Duodenal mucosa (tissue), 2 donors: ENCODE measurements at regions not wholly inside any gene's neighbourhood (a gene's known extent, or its start where the extent isn't known, plus 50 kb on each side); places are given as distances from the start of the nearest gene placed in this dataset.

Experiments
- H3K27ac ChIP-seq: one replicate; pipeline ENCODE4 v1.7.0; 2013; ENCODE audit warnings: low read depth, low read length
- H3K27me3 ChIP-seq, 2 donors: one replicate each; pipeline ENCODE4 v1.7.0; 2013; ENCODE audit warnings: low read length in 2 of 2, control low read depth in 1 of 2; ENCODE audit not compliant: insufficient read depth in 2 of 2, control insufficient read depth in 1 of 2
- H3K36me3 ChIP-seq, 2 donors: one replicate each; pipeline ENCODE4 v1.7.0; 2013; ENCODE audit warnings: low read length in 2 of 2, control low read depth in 1 of 2; ENCODE audit not compliant: insufficient read depth in 2 of 2, control insufficient read depth in 1 of 2
- H3K4me1 ChIP-seq, 2 donors: one replicate each; pipeline ENCODE4 v1.7.0; 2013; ENCODE audit warnings: low read length in 2 of 2, control low read depth in 1 of 2; ENCODE audit not compliant: insufficient read depth in 2 of 2, control insufficient read depth in 1 of 2
- H3K4me3 ChIP-seq, 2 donors: one replicate each; pipeline ENCODE4 v1.7.0; 2013; ENCODE audit warnings: low read length in 2 of 2, low read depth in 1 of 2
- H3K9ac ChIP-seq, 2 donors: one replicate each; pipeline ENCODE4 v1.7.0; 2013; ENCODE audit warnings: low read length in 2 of 2, low read depth in 1 of 2
- H3K9me3 ChIP-seq, 2 donors: one replicate each; pipeline ENCODE4 v1.7.0; 2013; ENCODE audit warnings: low read length in 2 of 2, control low read depth in 1 of 2; ENCODE audit not compliant: control insufficient read depth in 1 of 2

DNA sequence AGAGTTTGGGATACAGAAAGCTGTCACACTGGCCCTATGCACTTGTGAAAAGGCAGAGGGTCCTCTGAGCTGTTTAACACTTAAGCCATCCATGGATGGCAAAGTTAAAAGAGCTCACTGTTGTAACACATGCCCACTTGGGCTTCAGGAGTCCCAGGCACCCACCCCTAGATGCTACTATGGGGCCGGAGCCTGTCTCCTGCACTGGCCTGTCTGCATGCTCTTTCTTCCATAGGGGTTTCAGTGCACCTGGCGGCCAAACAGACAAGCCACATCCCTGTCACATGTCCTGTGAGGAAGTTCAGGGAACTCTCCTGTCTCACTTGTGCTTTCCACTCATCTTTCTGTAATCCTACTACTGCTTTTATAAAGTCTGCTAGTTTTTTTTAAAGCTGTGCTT lies 2586.0 kb downstream of the PCDH7 start:
- Histone ChIP-seq H3K9ac (no peak overlapping the region), H3K4me1 (no peaks in the 10 kb centered on the region), H3K27ac (no peak overlapping the region), H3K27me3 (no peaks in the 10 kb centered on the region), H3K36me3 (no peaks in the 10 kb centered on the region), H3K4me3 (no peak overlapping the region), H3K9me3 (peaks cover 3 to 4% of the 10 kb centered on the region in 2 donors)

DNA sequence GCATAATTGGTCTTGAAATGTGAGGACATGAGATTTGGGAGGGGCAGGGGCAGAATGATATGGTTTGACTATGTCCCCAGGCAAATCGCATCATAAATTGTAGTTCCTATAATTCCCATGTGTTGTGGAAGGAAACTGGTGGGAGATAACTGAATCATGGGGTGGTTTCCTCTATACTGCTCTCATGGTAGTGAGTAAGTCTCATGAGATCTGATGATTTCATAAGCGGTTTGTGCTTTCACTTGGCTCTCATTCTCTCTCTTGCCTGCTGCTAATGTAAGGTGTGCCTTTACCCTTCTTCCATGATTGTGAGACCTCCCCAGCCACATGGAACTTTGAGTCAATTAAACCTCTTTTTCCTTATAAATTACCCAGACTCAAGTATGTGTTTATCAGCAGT lies 2595.9 kb downstream of the PCDH7 start:
- no peaks in the 10 kb centered on the region for H3K4me1 ChIP-seq
- H3K27ac ChIP-seq: no peak overlapping the region
- H3K9me3 ChIP-seq: peaks cover 9 to 11% of the 10 kb centered on the region in 2 donors
- no peak overlapping the region for H3K9ac ChIP-seq
- no peaks in the 10 kb centered on the region for H3K27me3 ChIP-seq
- H3K36me3 ChIP-seq: no peaks in the 10 kb centered on the region
- H3K4me3 ChIP-seq: no peak overlapping the region

DNA sequence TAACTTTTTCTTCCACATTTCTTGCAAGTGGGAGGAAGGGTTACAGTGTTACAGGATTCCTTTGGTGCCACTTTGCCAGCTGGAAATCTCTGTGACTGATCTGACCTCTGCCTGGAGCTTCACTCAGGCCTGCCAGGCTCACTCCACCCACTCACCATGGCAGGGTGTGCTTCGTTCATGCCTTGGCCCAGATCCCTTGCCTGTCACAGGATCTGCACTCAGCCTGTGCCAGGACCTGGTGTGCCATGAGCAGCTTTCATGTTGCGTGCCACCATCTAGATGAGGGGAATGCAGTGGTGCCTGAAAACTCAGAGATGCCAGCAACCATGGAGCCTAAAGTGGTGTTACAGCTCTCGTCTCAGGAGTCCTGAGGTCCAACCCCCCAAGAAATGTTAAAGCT lies 2596.4 kb downstream of the PCDH7 start:
- Histone ChIP-seq H3K4me3 (no peak overlapping the region), H3K9ac (no peak overlapping the region), H3K4me1 (no peaks in the 10 kb centered on the region), H3K36me3 (no peaks in the 10 kb centered on the region), H3K9me3 (peaks cover 9 to 11% of the 10 kb centered on the region in 2 donors), H3K27ac (no peak overlapping the region), H3K27me3 (no peaks in the 10 kb centered on the region)

DNA sequence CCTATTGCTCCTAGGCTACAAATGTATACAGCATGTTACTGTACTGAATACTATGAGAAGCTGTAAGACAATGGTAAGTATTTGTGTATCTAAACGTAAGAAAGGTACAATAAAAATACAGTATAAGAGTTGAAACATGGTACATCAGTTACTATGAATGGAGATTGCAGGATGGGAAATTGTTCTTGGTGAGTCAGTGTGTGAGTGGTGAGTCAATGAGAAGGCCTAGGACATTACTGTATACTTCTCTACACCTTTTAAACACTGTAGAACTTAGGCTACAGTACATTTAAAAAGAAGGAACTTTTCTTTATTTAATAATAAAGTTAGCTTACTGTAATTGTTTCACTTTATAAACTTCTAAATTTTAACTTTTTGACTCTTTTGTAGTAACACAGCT lies 2603.2 kb downstream of the PCDH7 start:
- Histone ChIP-seq H3K36me3 (no peaks in the 10 kb centered on the region), H3K4me1 (no peaks in the 10 kb centered on the region), H3K9me3 (peaks cover 0 to 4% of the 10 kb centered on the region in 2 donors), H3K27ac (no peak overlapping the region), H3K4me3 (no peak overlapping the region), H3K9ac (no peak overlapping the region), H3K27me3 (no peaks in the 10 kb centered on the region)

DNA sequence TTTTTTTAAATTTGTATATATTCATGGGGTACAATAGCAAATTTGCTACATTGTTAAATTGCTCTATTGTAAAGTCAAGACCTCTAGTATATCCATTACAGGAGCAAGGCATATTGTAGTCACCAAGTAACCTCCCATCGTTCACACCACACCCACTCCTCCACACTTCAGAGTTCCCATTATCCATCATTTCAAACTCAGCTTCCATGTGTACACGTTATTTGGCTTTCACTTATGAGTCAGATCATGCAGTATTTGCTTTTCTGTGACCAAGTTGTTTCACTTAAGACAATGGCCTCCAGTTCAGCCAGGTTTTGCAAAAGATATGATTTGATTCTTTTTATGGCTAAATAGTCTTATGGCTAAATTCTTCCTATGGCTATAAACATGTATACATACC lies 2614.2 kb downstream of the PCDH7 start:
- Histone ChIP-seq H3K27ac (no peak overlapping the region), H3K36me3 (no peaks in the 10 kb centered on the region), H3K4me3 (no peak overlapping the region), H3K9ac (no peak overlapping the region), H3K4me1 (no peaks in the 10 kb centered on the region), H3K9me3 (peaks cover 16 to 30% of the 10 kb centered on the region in 2 donors), H3K27me3 (no peaks in the 10 kb centered on the region)

DNA sequence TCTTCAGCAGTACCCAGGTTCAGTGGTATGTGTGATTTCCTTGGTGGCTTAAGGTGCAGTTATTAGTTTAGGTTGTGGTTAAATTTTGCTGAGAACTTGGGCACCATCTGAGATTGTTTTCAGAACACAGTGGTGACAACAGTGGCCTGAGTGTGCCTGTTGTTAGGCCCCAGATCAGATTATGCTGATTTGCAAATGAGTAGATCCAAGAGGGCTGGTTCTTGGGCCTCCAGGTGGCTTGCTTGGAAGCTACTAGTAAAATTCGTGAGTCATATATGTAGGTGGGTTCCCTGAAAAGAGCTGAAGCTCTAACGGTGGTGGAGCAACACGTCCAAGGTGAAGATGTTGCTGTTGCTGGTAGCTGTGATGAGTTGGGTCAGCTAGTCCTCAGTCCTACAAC lies 2619.6 kb downstream of the PCDH7 start:
- Histone ChIP-seq H3K9ac (no peak overlapping the region), H3K27me3 (no peaks in the 10 kb centered on the region), H3K9me3 (peaks cover 7 to 24% of the 10 kb centered on the region in 2 donors), H3K36me3 (no peaks in the 10 kb centered on the region), H3K27ac (no peak overlapping the region), H3K4me3 (no peak overlapping the region), H3K4me1 (no peaks in the 10 kb centered on the region)

DNA sequence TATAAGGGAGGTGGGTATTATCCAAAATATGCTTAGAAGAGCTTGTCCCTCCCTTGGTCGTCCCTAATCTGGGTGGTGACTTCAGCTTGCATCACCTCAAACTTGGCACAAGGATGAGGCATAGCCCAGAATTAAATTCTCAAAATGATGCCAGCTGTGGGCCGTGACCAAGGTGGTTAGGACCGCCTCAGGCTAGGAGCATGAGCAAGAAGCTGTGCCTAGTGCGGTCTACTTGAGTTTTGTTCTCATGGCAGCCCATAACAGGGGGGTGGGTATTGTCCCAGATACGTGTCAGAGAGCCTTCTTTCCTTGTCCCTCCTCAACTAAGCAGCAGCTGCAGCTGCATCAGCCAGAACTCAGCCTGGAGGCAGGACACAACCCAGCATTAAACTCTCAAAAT lies 2620.0 kb downstream of the PCDH7 start:
- Histone ChIP-seq H3K4me1 (no peaks in the 10 kb centered on the region), H3K27ac (no peak overlapping the region), H3K4me3 (no peak overlapping the region), H3K9ac (no peak overlapping the region), H3K9me3 (peaks cover 7 to 21% of the 10 kb centered on the region in 2 donors), H3K36me3 (no peaks in the 10 kb centered on the region), H3K27me3 (no peaks in the 10 kb centered on the region)

DNA sequence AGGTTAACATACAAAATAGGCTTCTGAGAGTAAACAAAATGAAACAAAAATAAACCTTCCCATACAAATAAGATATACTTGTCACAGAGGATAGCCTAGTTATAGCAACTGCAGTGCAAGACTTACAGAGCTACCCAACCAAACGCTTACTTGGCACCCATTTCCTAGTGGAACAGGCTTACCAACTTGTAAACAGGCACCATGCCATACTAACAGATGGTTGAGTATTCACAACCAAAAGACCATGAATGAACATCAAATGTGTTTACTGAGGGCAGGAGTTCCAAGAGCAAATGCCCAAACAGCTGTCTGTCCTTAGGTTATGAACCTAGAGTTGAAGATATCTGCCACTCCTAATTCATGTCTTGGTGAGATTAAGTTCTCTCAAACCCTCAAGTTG lies 2629.2 kb downstream of the PCDH7 start:
- no peaks in the 10 kb centered on the region for H3K36me3 ChIP-seq
- no peak overlapping the region for H3K9ac ChIP-seq
- H3K4me3 ChIP-seq: no peak overlapping the region
- no peak overlapping the region for H3K27ac ChIP-seq
- no peaks in the 10 kb centered on the region for H3K27me3 ChIP-seq
- H3K9me3 ChIP-seq: no peaks in the 10 kb centered on the region
- no peaks in the 10 kb centered on the region for H3K4me1 ChIP-seq

DNA sequence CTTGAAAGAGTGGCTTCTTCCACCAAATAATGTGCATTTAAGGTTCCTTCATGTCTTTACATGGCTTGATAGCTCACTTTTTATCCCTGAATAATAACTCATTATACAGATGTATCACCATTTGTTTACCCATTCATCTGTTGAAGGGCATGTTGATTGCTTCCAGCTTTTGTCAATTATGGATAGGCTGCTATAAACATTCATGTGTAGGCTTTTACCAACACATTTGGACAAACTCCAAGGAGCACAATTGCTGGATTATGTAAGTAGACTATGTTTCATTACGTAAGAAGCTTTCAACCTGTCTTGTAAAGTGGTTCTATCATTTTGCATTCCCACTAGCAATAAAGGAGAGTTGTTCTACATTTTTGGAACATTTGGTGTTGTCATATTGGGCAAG lies 2637.0 kb downstream of the PCDH7 start:
- no peaks in the 10 kb centered on the region for H3K4me1 ChIP-seq
- peaks cover 3 to 11% of the 10 kb centered on the region in 2 donors for H3K9me3 ChIP-seq
- H3K27me3 ChIP-seq: no peaks in the 10 kb centered on the region
- H3K36me3 ChIP-seq: no peaks in the 10 kb centered on the region
- no peak overlapping the region for H3K9ac ChIP-seq
- no peak overlapping the region for H3K27ac ChIP-seq
- H3K4me3 ChIP-seq: no peak overlapping the region

DNA sequence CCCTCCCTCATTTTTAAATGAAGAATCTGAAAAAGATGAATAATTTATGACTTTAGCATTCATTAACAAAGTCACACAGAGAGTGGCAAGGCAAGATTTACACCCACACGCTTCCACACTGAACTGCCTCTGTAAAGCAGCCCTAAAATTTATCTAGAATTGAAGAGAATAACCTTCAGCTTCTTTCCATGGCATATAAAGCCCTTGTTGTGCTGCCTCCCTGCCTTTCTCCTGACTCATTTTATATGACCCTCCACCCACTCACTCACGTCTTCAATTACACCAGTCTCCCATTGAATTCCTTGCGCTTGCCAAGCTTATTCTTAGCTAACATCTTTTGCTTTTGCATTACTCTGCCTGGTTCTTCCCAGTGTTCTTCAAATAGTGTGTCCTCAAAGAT lies 2649.3 kb downstream of the PCDH7 start:
- Histone ChIP-seq H3K9me3 (peaks cover 0 to 4% of the 10 kb centered on the region in 2 donors), H3K36me3 (no peaks in the 10 kb centered on the region), H3K27ac (no peak overlapping the region), H3K4me3 (no peak overlapping the region), H3K4me1 (no peaks in the 10 kb centered on the region), H3K27me3 (no peaks in the 10 kb centered on the region), H3K9ac (no peak overlapping the region)

DNA sequence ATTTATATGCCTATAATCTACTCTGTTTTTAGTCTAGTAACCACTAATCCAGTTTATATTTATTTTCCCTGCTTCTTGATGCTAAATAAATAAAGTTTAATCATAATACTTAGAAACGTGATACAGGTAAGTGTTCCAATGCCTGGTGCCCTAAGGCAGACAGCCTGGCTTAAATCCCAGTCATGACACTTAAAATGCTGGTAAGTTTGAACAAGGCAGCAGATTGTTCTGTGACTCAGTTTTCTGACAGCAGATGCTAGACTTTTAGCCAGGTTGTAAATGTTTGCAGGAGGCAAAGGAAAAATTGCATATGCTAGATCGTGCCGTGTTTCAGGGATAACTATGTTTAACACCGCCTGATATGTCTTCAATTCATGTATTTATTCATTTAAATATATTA lies 2661.6 kb downstream of the PCDH7 start:
- no peak overlapping the region for H3K9ac ChIP-seq
- H3K27ac ChIP-seq: no peak overlapping the region
- no peaks in the 10 kb centered on the region for H3K4me1 ChIP-seq
- H3K9me3 ChIP-seq: peaks cover 10 to 11% of the 10 kb centered on the region in 2 donors
- no peaks in the 10 kb centered on the region for H3K36me3 ChIP-seq
- H3K4me3 ChIP-seq: no peak overlapping the region
- no peaks in the 10 kb centered on the region for H3K27me3 ChIP-seq
